ENCODE measurements at regions not wholly inside any gene's neighbourhood (a gene's known extent, or its start where the extent isn't known, plus 50 kb on each side); places are given as distances from the start of the nearest gene placed in this dataset.

GRCh38 chr6:163776906-163777686 is 362.6 kb downstream of the QKI start:
- TF ChIP-seq ZNF8 (CRISPR knock-in tag; IDR thresholded peaks at IDR 0.05) = no peak
- TF ChIP-seq TOX (CRISPR knock-in tag; IDR thresholded peaks at IDR 0.05; ENCODE audit: borderline replicate concordance) = no peak
- no peak for TF ChIP-seq ISL1 (CRISPR knock-in tag; IDR thresholded peaks at IDR 0.05)
- TF ChIP-seq RARB (CRISPR knock-in tag; IDR thresholded peaks at IDR 0.05) = no peak
- no peak for TF ChIP-seq CREB5 (CRISPR knock-in tag; IDR thresholded peaks at IDR 0.05; ENCODE audit: low read depth)
- no peak for TF ChIP-seq OSR1 (CRISPR knock-in tag; IDR thresholded peaks at IDR 0.05)
- no peak for TF ChIP-seq ARNTL (CRISPR knock-in tag; IDR thresholded peaks at IDR 0.05; ENCODE audit: borderline replicate concordance, low read depth)
- ATAC-seq = no peak

GRCh38 chr6:163776196-163776905 is 361.8 kb downstream of the QKI start:
- no peak for ATAC-seq
- TF ChIP-seq CSRNP3 (CRISPR knock-in tag; IDR thresholded peaks at IDR 0.05) = no peak
- TF ChIP-seq RARB (CRISPR knock-in tag; IDR thresholded peaks at IDR 0.05) = no peak
- no peak for TF ChIP-seq TOX (CRISPR knock-in tag; IDR thresholded peaks at IDR 0.05; ENCODE audit: borderline replicate concordance)
- TF ChIP-seq ESRRG (CRISPR knock-in tag; IDR thresholded peaks at IDR 0.05) = no peak
- no peak for TF ChIP-seq GLIS3 (CRISPR knock-in tag; IDR thresholded peaks at IDR 0.05)
- TF ChIP-seq ZNF565 (CRISPR knock-in tag; conservative IDR thresholded peaks at IDR 0.05; ENCODE audit: low read depth) = no peak
- no peak for TF ChIP-seq ZNF70 (CRISPR knock-in tag; IDR thresholded peaks at IDR 0.05)
- no peak for TF ChIP-seq CSDC2 (CRISPR knock-in tag; IDR thresholded peaks at IDR 0.05)
- no peak for TF ChIP-seq BACH2 (CRISPR knock-in tag; IDR thresholded peaks at IDR 0.05; ENCODE audit: borderline replicate concordance)
- TF ChIP-seq ISL1 (CRISPR knock-in tag; IDR thresholded peaks at IDR 0.05) = no peak
- no peak for TF ChIP-seq ZC3H10 (CRISPR knock-in tag; IDR thresholded peaks at IDR 0.05)
- no peak for TF ChIP-seq PPARA (CRISPR knock-in tag; IDR thresholded peaks at IDR 0.05; ENCODE audit: borderline replicate concordance)
- TF ChIP-seq ARNTL (CRISPR knock-in tag; IDR thresholded peaks at IDR 0.05; ENCODE audit: borderline replicate concordance, low read depth) = no peak
- no peak for TF ChIP-seq OSR1 (CRISPR knock-in tag; IDR thresholded peaks at IDR 0.05)
- no peak for TF ChIP-seq ZFP30 (CRISPR knock-in tag; IDR thresholded peaks at IDR 0.05)
- TF ChIP-seq PATZ1 (CRISPR knock-in tag; IDR thresholded peaks at IDR 0.05; ENCODE audit: borderline replicate concordance) = no peak
- no peak for TF ChIP-seq TSHZ2 (CRISPR knock-in tag; IDR thresholded peaks at IDR 0.05)
- no peak for TF ChIP-seq SNAI2 (CRISPR knock-in tag; IDR thresholded peaks at IDR 0.05)

- TF ChIP-seq POU6F1 (CRISPR knock-in tag; IDR thresholded peaks at IDR 0.05; ENCODE audit: borderline replicate concordance, low read depth) (no peak), ZFP30 (CRISPR knock-in tag; IDR thresholded peaks at IDR 0.05) (no peak), PATZ1 (CRISPR knock-in tag; IDR thresholded peaks at IDR 0.05; ENCODE audit: borderline replicate concordance) (no peak), TCF4 (CRISPR knock-in tag; IDR thresholded peaks at IDR 0.05; ENCODE audit: borderline replicate concordance) (no peak), ZC3H10 (CRISPR knock-in tag; IDR thresholded peaks at IDR 0.05) (no peak)
- ATAC-seq = no peak
Measured at GRCh38 chr6:163775313-163775712, 360.8 kb downstream of the QKI start.

Measured in SK-N-SH treated with all-trans-retinoic acid at 6 μM for 48 hours (cell line).